ENCODE measurements at regions not wholly inside any gene's neighbourhood (a gene's known extent, or its start where the extent isn't known, plus 50 kb on each side); places are given as distances from the start of the nearest gene placed in this dataset.

GRCh38 chr3:25056036-25056755 is 371.9 kb upstream of the RARB start:
- no peak for DNase-seq

GRCh38 chr3:25056803-25057351 is 371.2 kb upstream of the RARB start:
- no peak for DNase-seq

- DNase-seq, result no peak
Measured at GRCh38 chr3:25057379-25057778, 370.7 kb upstream of the RARB start.

GRCh38 chr3:25064681-25065080 is 363.4 kb upstream of the RARB start:
- no peak for DNase-seq

GRCh38 chr3:25069970-25070369 is 358.1 kb upstream of the RARB start:
- no peak for DNase-seq

- DNase-seq, result no peak
Measured at GRCh38 chr3:25071846-25072245, 356.2 kb upstream of the RARB start.

- DNase-seq, result no peak
Measured at GRCh38 chr3:25073423-25073822, 354.6 kb upstream of the RARB start.

GRCh38 chr3:25074149-25074548 is 353.9 kb upstream of the RARB start:
- DNase-seq, result no peak

- DNase-seq, result no peak
Measured at GRCh38 chr3:25080461-25080860, 347.6 kb upstream of the RARB start.

GRCh38 chr3:25084016-25084415 is 344.0 kb upstream of the RARB start:
- DNase-seq, result no peak

- no peak for DNase-seq
Measured at GRCh38 chr3:25086721-25087120, 341.3 kb upstream of the RARB start.

- DNase-seq, result no peak
Measured at GRCh38 chr3:25088284-25088683, 339.8 kb upstream of the RARB start.

GRCh38 chr3:25090698-25091453 is 337.2 kb upstream of the RARB start:
- DNase-seq, result no peak

GRCh38 chr3:25091934-25092333 is 336.1 kb upstream of the RARB start:
- no peak for DNase-seq

- DNase-seq, result no peak
Measured at GRCh38 chr3:25094932-25095685, 333.0 kb upstream of the RARB start.

GRCh38 chr3:25096536-25096935 is 331.5 kb upstream of the RARB start:
- DNase-seq, result no peak

GRCh38 chr3:25097023-25097422 is 331.0 kb upstream of the RARB start:
- DNase-seq, result no peak

GRCh38 chr3:25099666-25100065 is 328.4 kb upstream of the RARB start:
- no peak for DNase-seq

GRCh38 chr3:25103391-25103790 is 324.7 kb upstream of the RARB start:
- DNase-seq, result no peak

GRCh38 chr3:25107918-25108617 is 320.0 kb upstream of the RARB start:
- no peak for DNase-seq

- DNase-seq, result no peak
Measured at GRCh38 chr3:25110642-25111041, 317.4 kb upstream of the RARB start.

- no peak for DNase-seq
Measured at GRCh38 chr3:25113891-25114290, 314.2 kb upstream of the RARB start.

- DNase-seq, result no peak
Measured at GRCh38 chr3:25114532-25114931, 313.5 kb upstream of the RARB start.

Data from stimulated activated CD4-positive, alpha-beta T cell treated with anti-CD3 and anti-CD28 coated beads, Interleukin-4, amount 100 ng/mL, for 4 hours (primary cell).